Right lobe of liver (tissue), 6 donors: ENCODE measurements at regions not wholly inside any gene's neighbourhood (a gene's known extent, or its start where the extent isn't known, plus 50 kb on each side); places are given as distances from the start of the nearest gene placed in this dataset.

Experiments used
- ATAC-seq, 4 donors: fragments of 200-7000 bp; cut with Tn5 transposase; one replicate each; pipeline ENCODE4 v1.9.1; 2020; ENCODE audit warnings: mild to moderate bottlenecking in 4 of 4, moderate library complexity in 4 of 4
- DNase-seq, 3 donors: peaks; one replicate each; pipeline ENCODE4 v3.0.0-alpha.2; 2020
- H3K27ac ChIP-seq, 3 donors: fragments of 200-600 bp; one replicate each; pipeline ENCODE4 v1.8.0; 2022
- H3K27me3 ChIP-seq, 2 donors: fragments of 200-600 bp; one replicate each; pipeline ENCODE4 v1.8.0; 2022
- H3K36me3 ChIP-seq, 4 donors: fragments of 200-600 bp; sonication (generic) in 1 of 4; one replicate each; pipeline versions ENCODE4 v1.5.1 to v1.8.0; 2017 to 2022; ENCODE audit warnings: control low read depth in 1 of 4
- H3K4me1 ChIP-seq, 4 donors: fragments of 200-600 bp; sonication (generic) in 1 of 4; one replicate each; pipeline versions ENCODE4 v1.5.1 to v1.8.0; 2017 to 2022; ENCODE audit warnings: control low read depth in 1 of 4
- H3K4me3 ChIP-seq, 3 donors: fragments of 200-600 bp; one replicate each; pipeline ENCODE4 v1.8.0; 2022
- H3K9me3 ChIP-seq, 4 donors: fragments of 200-600 bp; sonication (generic) in 1 of 4; one replicate each; pipeline versions ENCODE4 v1.5.1 to v1.8.0; 2017 to 2022; ENCODE audit warnings: control low read depth in 1 of 4
- POLR2A ChIP-seq: fragments of 450-650 bp; IDR thresholded peaks from one replicate; pipeline ENCODE4 v1.6.1; 2017; ENCODE audit warnings: antibody characterized with exemption, mild to moderate bottlenecking
- WGBS: methylation state at CpG from one replicate; pipeline ENCODE4 v1.1.6; 2018; ENCODE audit warnings: low coverage, low lambda C conversion rate; ENCODE audit not compliant: insufficient coverage; ENCODE audit errors: missing lambda C conversion rate; 5-methylcytosine and 5-hydroxymethylcytosine counted together
- intact Hi-C, 2 donors: fragments of 100-400 bp; cut with DNase I; formaldehyde crosslinking; loops; one replicate each; pipeline versions ENCODE4 v1.11.2 to v1.14.1; 2022
- TF ChIP-seq, protein P1 (sequence below), 4 donors: fragments of 200-600 bp in 3 of 4; fragments of 450-650 bp in 1 of 4; IDR thresholded peaks; one replicate each; pipeline versions ENCODE4 v1.5.1 to v1.8.0; 2016 to 2022; ENCODE audit warnings: antibody characterized with exemption in 4 of 4, mild to moderate bottlenecking in 2 of 4
- donor health status: DM: no; HTN: yes; CAD: no.
- donor health status: DM: no; HTN: no; CAD: no.
- donor health status: DM: no; HTN: no; CAD: no.
- donor health status: DM: no; HTN: yes; CAD: no.
- donor health status: DM: no; HTN: yes; CAD: no.

DNA sequence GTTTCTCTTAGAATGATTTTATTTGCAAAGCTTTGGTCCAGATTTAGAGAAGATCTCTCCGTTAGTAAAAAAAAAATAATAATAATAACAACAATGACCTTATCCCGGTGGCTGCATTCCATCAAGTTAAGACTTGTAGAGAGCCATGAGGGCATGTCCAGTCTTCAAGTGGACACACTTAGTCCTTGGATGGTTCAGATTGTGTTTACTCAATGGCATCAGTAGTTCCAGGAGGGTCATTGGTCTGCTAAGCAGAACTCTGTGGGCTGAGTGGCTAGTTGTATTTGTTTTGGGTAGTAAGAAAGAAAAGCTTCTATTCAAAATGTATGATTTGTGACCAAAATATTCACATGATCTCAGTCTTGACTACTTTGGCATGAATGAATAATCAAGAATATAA is 116.3 kb upstream of the UBE2E2 start:
- no peaks in the 10 kb centered on the region for H3K9me3 ChIP-seq
- no peak for DNase-seq
- intact Hi-C loops, result no loop called here
- H3K4me1 ChIP-seq, result no peaks in the 10 kb centered on the region
- no peak for ATAC-seq
- no peaks in the 10 kb centered on the region for H3K27me3 ChIP-seq
- H3K36me3 ChIP-seq, result no peaks in the 10 kb centered on the region
- 63% methylated on average over 2 of the region's 2 CpGs for WGBS
- H3K27ac ChIP-seq, result no peak overlapping the region
- H3K4me3 ChIP-seq, result no peak overlapping the region
- TF ChIP-seq POLR2A, result no peak
- TF ChIP-seq, protein P1, sequence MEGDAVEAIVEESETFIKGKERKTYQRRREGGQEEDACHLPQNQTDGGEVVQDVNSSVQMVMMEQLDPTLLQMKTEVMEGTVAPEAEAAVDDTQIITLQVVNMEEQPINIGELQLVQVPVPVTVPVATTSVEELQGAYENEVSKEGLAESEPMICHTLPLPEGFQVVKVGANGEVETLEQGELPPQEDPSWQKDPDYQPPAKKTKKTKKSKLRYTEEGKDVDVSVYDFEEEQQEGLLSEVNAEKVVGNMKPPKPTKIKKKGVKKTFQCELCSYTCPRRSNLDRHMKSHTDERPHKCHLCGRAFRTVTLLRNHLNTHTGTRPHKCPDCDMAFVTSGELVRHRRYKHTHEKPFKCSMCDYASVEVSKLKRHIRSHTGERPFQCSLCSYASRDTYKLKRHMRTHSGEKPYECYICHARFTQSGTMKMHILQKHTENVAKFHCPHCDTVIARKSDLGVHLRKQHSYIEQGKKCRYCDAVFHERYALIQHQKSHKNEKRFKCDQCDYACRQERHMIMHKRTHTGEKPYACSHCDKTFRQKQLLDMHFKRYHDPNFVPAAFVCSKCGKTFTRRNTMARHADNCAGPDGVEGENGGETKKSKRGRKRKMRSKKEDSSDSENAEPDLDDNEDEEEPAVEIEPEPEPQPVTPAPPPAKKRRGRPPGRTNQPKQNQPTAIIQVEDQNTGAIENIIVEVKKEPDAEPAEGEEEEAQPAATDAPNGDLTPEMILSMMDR (IDR thresholded peaks at IDR 0.05), result no peak

DNA sequence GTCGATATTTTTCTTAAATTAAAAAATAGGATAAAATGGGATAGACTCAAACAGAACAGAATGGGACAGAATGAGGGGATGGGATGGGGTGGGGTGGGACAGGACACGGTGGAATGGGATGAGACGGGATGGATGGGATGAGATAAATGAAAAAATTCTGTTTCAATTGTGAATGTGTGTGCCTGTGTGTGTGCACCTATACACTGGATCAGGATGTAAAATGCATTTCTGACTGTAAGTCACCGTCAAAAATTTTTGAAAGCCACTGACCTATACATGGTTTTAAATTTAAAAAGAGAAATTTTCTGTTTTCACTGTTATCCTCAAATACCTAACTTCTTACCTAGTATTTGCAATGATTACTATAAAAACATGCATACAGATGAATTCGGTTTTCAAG is 108.7 kb upstream of the UBE2E2 start:
- no peaks in the 10 kb centered on the region for H3K27me3 ChIP-seq
- ATAC-seq (no peak), DNase-seq (no peak)
- H3K4me3 ChIP-seq, result no peak overlapping the region
- H3K9me3 ChIP-seq, result no peaks in the 10 kb centered on the region
- 64% methylated on average over 4 of the region's 5 CpGs for WGBS
- H3K4me1 ChIP-seq, result no peaks in the 10 kb centered on the region
- H3K27ac ChIP-seq, result no peak overlapping the region
- no peak for TF ChIP-seq POLR2A
- TF ChIP-seq, protein P1 (IDR thresholded peaks at IDR 0.05), result no peak
- intact Hi-C loops, result no loop called here
- no peaks in the 10 kb centered on the region for H3K36me3 ChIP-seq

DNA sequence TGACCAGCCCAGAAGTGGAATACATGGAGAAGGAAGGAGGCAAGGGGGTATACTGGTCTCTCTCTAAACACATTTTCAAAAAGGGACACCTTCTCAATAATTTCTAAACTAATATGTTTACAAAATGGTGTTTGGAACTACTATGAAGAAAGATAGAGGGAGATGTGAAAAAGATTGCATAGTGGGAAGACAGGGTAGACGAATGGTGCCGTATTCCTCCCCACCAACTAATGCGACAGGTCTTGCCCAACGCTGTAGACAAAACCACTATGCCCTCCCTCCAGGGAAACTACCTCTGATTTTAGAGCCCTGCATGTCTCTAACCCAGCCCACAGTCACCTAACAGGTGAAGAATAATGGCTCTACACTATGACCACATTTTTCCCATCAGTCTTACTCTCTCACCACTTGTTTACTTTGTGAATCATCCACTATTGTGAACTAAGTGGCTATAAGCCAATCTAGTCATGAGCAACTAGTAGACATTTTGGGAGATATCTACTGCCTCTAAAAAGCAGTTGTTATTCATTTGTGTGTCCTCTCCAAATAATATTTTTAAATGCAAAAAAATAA is 108.2 kb upstream of the UBE2E2 start:
- ATAC-seq (peak in 1 of 4 donors; percentile 77), DNase-seq (no peak)
- WGBS, result 74% methylated on average over 4 of the region's 4 CpGs

DNA sequence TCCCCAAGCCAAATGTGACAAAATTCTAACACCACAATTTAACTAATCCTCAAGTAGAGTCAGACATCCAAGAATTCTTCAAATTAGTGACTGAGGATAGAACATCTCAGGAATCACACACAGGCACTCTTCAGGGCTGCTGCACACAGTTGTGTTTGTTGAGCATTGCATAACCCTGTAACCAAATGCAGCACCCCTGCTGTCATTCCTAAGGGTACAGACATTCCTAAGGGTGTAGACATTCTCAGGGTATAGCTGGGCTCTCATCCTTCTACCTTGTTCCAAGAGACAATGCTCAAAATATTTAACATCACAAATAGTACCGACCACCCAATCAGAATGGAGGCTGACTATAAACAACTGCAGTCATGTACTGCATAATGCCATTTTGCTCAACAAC is 107.1 kb upstream of the UBE2E2 start:
- H3K36me3 ChIP-seq, result no peaks in the 10 kb centered on the region
- no peaks in the 10 kb centered on the region for H3K27me3 ChIP-seq
- H3K9me3 ChIP-seq, result no peaks in the 10 kb centered on the region
- ATAC-seq, result no peak
- no peak for DNase-seq
- H3K4me1 ChIP-seq, result no peaks in the 10 kb centered on the region
- no peak overlapping the region for H3K27ac ChIP-seq
- 90% methylated on average over 1 of the region's 1 CpG for WGBS
- intact Hi-C loops, result no loop called here
- TF ChIP-seq POLR2A, result no peak
- TF ChIP-seq, protein P1 (IDR thresholded peaks at IDR 0.05), result no peak
- H3K4me3 ChIP-seq, result no peak overlapping the region

More for the DNA sequence above, 108.2 kb upstream of the UBE2E2 start:
- H3K27me3 ChIP-seq, result no peaks in the 10 kb centered on the region
- no peaks in the 10 kb centered on the region for H3K36me3 ChIP-seq
- H3K4me3 ChIP-seq, result no peak overlapping the region
- no peaks in the 10 kb centered on the region for H3K9me3 ChIP-seq
- H3K4me1 ChIP-seq, result no peaks in the 10 kb centered on the region
- H3K27ac ChIP-seq, result no peak overlapping the region
- TF ChIP-seq, protein P1 (IDR thresholded peaks at IDR 0.05), result no peak
- TF ChIP-seq POLR2A, result no peak
- intact Hi-C loops, result no loop called here

DNA sequence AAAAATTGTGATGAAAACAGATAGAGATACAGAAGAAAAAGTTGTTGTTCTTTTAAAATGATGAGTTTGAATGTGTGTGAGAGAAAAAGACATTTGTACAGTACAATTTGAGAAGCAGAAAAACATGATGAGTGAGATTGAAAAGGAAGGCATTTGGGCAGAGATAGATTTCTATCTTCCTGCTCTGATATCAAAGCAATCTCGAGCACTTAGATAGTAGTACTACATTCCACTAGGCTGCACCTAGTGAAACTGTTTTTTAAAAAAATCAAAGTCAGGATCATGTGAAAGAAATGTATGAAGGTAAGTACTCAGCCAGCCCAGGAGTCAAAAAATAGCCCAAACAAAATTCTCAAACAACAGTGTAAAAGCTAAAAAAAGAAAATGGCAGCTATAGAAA is 104.1 kb upstream of the UBE2E2 start:
- intact Hi-C loops, result no loop called here
- Histone ChIP-seq H3K4me3 (no peak overlapping the region), H3K36me3 (no peaks in the 10 kb centered on the region), H3K27ac (no peak overlapping the region), H3K9me3 (no peaks in the 10 kb centered on the region), H3K4me1 (no peaks in the 10 kb centered on the region), H3K27me3 (no peaks in the 10 kb centered on the region)
- ATAC-seq (no peak), DNase-seq (no peak)
- WGBS, result 57% methylated on average over 1 of the region's 1 CpG
- TF ChIP-seq POLR2A, result no peak
- TF ChIP-seq, protein P1 (IDR thresholded peaks at IDR 0.05), result no peak
